ENCODE measurements at regions not wholly inside any gene's neighbourhood (a gene's known extent, or its start where the extent isn't known, plus 50 kb on each side); places are given as distances from the start of the nearest gene placed in this dataset.

DNA sequence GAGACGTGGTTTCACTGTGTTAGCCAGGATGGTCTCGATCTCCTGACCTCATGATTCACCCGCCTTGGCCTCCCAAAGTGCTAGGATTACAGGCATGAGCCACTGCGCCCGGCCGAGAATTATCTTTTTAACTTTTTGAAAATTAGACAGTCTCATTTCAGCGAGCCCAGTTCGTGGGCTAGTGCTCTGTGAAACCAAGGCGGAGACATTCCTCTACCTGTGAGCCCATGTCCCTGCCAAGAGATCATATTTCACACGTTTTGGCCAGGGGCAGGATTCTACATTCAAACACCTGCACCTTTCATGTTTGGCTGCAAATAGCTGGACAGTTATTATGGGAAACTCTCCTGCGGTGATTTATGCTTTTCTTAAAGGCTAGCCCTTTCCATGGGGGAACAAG lies 60.3 kb downstream of the IRAG1 start:
- TF ChIP-seq POLR2A (IDR thresholded peaks at IDR 0.05) = no peak
- TF ChIP-seq, protein P1, sequence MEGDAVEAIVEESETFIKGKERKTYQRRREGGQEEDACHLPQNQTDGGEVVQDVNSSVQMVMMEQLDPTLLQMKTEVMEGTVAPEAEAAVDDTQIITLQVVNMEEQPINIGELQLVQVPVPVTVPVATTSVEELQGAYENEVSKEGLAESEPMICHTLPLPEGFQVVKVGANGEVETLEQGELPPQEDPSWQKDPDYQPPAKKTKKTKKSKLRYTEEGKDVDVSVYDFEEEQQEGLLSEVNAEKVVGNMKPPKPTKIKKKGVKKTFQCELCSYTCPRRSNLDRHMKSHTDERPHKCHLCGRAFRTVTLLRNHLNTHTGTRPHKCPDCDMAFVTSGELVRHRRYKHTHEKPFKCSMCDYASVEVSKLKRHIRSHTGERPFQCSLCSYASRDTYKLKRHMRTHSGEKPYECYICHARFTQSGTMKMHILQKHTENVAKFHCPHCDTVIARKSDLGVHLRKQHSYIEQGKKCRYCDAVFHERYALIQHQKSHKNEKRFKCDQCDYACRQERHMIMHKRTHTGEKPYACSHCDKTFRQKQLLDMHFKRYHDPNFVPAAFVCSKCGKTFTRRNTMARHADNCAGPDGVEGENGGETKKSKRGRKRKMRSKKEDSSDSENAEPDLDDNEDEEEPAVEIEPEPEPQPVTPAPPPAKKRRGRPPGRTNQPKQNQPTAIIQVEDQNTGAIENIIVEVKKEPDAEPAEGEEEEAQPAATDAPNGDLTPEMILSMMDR (IDR thresholded peaks at IDR 0.05) = no peak
- TF ChIP-seq POLR2AphosphoS5 (IDR thresholded peaks at IDR 0.05) = no peak

Data from transverse colon (tissue), 4 donors.